Karpas-422 (cell line): ENCODE measurements at regions not wholly inside any gene's neighbourhood (a gene's known extent, or its start where the extent isn't known, plus 50 kb on each side); places are given as distances from the start of the nearest gene placed in this dataset.

Experiments used
- DNase-seq: peaks from one replicate; pipeline ENCODE4 v3.0.0-alpha.2; 2015
- H2AFZ ChIP-seq: fragments of 200-600 bp; sonication (generic); 2 replicates; pipeline ENCODE4 v1.6.1; 2014; ENCODE audit warnings: antibody characterized with exemption, low read length, mixed read lengths
- H3K27ac ChIP-seq: fragments of 200-600 bp; sonication (generic); 2 replicates; pipeline ENCODE4 v1.5.1; 2014; ENCODE audit warnings: mild to moderate bottlenecking, low read length, moderate library complexity
- H3K27me3 ChIP-seq: fragments of 200-600 bp; sonication (generic); 2 replicates; pipeline ENCODE4 v1.6.1; 2014; ENCODE audit warnings: low read length, mixed read lengths
- H3K36me3 ChIP-seq: fragments of 200-600 bp; sonication (generic); 2 replicates; pipeline ENCODE4 v1.6.1; 2014; ENCODE audit warnings: low read length, mixed read lengths; ENCODE audit not compliant: insufficient read depth
- H3K4me1 ChIP-seq: fragments of 200-600 bp; sonication (generic); 2 replicates; pipeline ENCODE4 v1.6.1; 2014; ENCODE audit warnings: mild to moderate bottlenecking, low read length, mixed read lengths
- H3K4me2 ChIP-seq: fragments of 200-600 bp; sonication (generic); 2 replicates; pipeline ENCODE4 v1.6.1; 2014; ENCODE audit warnings: low read length, low read depth, mild to moderate bottlenecking; ENCODE audit not compliant: poor library complexity, severe bottlenecking
- H3K4me3 ChIP-seq: fragments of 200-600 bp; sonication (generic); 2 replicates; pipeline ENCODE4 v1.5.1; 2014; ENCODE audit warnings: mild to moderate bottlenecking, antibody characterized with exemption, low read length, mixed read lengths
- H3K79me2 ChIP-seq: fragments of 200-600 bp; sonication (generic); 2 replicates; pipeline ENCODE4 v1.6.1; 2014; ENCODE audit warnings: mild to moderate bottlenecking, low read length, mixed read lengths
- H3K9ac ChIP-seq: fragments of 200-600 bp; sonication (generic); 2 replicates; pipeline ENCODE4 v1.6.0; 2014; ENCODE audit warnings: low read length
- H3K9me2 ChIP-seq: fragments of 200-600 bp; sonication (generic), shearing (Covaris generic); replicated peaks from 2 replicates; pipeline ENCODE4 v1.6.0; 2014; ENCODE audit warnings: mild to moderate bottlenecking, low read length, moderate library complexity; ENCODE audit not compliant: insufficient read depth
- H3K9me3 ChIP-seq: fragments of 300-700, 200-600 bp; sonication (generic); 2 replicates; pipeline ENCODE4 v1.6.1; 2014; ENCODE audit warnings: low read length, mixed read lengths
- H4K20me1 ChIP-seq: fragments of 200-600 bp; sonication (generic); 2 replicates; pipeline ENCODE4 v1.6.1; 2014; ENCODE audit warnings: mild to moderate bottlenecking, antibody characterized with exemption, low read length, low read depth; ENCODE audit not compliant: insufficient read depth

DNA sequence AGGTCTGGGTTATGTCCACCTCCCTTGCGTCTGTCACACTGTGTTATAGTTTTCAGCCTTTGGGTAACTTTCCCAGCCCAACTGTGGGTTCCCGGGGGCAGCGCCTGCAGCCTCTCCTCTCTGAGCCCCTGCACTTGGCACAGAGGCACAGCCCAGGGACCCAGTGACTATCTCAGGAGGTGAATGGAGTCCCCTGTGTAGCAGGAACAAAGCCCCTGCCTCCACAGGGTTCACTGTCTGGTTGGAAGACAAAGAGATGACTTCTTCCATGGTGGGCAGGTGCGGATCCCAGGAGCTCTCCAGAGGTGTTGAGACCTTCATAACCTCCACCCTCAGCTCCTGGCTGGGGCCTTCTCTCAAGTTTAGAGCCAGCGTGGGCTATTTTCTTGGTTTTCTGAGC lies 156.9 kb downstream of the C9orf50 start:
- H3K27me3 ChIP-seq, result no peaks in the 10 kb centered on the region
- H3K9me2 ChIP-seq, result no peaks in the 10 kb centered on the region
- no peak overlapping the region for H3K4me3 ChIP-seq
- H2AFZ ChIP-seq, result no peak overlapping the region
- no peaks in the 10 kb centered on the region for H3K4me1 ChIP-seq
- H3K4me2 ChIP-seq, result no peak overlapping the region
- no peaks in the 10 kb centered on the region for H3K9me3 ChIP-seq
- H3K36me3 ChIP-seq, result no peaks in the 10 kb centered on the region
- no peak overlapping the region for H3K27ac ChIP-seq
- H4K20me1 ChIP-seq, result no peaks in the 10 kb centered on the region
- H3K79me2 ChIP-seq, result no peaks in the 10 kb centered on the region
- DNase-seq, result no peak
- H3K9ac ChIP-seq, result no peak overlapping the region

- Histone ChIP-seq H4K20me1 (no peaks in the 10 kb centered on the region), H2AFZ (no peak overlapping the region), H3K9me2 (no peaks in the 10 kb centered on the region), H3K4me1 (no peaks in the 10 kb centered on the region), H3K9ac (no peak overlapping the region), H3K79me2 (no peaks in the 10 kb centered on the region), H3K27ac (no peak overlapping the region), H3K27me3 (no peaks in the 10 kb centered on the region), H3K4me3 (no peak overlapping the region), H3K4me2 (no peak overlapping the region), H3K36me3 (no peaks in the 10 kb centered on the region), H3K9me3 (no peaks in the 10 kb centered on the region)
- DNase-seq, result no peak
Observed at GRCh38 chr9:129463477-129463876, 157.4 kb downstream of the C9orf50 start.

DNA sequence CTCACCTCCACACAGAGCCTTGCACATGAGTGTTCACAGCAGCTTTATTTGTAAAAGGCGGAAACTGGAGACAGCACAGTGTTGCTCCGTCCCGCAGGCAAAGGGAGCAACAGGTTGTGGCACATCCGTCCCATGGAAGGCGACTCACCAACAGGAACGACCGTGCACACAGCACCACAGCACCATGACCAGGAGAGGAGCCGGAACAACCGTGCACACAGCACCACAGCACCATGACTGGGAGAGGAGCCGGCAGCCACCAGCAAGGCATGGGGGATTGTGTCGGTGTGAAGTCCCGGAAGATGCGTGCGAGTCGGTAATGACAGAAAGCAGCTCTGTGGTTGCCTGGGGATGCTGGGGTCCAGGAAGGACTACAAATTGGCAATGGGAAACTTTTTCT lies 158.5 kb downstream of the C9orf50 start:
- Histone ChIP-seq H3K4me2 (no peak overlapping the region), H3K27ac (no peak overlapping the region), H2AFZ (no peak overlapping the region), H4K20me1 (no peaks in the 10 kb centered on the region), H3K9ac (no peak overlapping the region), H3K27me3 (no peaks in the 10 kb centered on the region), H3K9me2 (no peaks in the 10 kb centered on the region), H3K36me3 (no peaks in the 10 kb centered on the region), H3K4me1 (no peaks in the 10 kb centered on the region), H3K4me3 (no peak overlapping the region), H3K79me2 (no peaks in the 10 kb centered on the region), H3K9me3 (no peaks in the 10 kb centered on the region)
- DNase-seq, result no peak

DNA sequence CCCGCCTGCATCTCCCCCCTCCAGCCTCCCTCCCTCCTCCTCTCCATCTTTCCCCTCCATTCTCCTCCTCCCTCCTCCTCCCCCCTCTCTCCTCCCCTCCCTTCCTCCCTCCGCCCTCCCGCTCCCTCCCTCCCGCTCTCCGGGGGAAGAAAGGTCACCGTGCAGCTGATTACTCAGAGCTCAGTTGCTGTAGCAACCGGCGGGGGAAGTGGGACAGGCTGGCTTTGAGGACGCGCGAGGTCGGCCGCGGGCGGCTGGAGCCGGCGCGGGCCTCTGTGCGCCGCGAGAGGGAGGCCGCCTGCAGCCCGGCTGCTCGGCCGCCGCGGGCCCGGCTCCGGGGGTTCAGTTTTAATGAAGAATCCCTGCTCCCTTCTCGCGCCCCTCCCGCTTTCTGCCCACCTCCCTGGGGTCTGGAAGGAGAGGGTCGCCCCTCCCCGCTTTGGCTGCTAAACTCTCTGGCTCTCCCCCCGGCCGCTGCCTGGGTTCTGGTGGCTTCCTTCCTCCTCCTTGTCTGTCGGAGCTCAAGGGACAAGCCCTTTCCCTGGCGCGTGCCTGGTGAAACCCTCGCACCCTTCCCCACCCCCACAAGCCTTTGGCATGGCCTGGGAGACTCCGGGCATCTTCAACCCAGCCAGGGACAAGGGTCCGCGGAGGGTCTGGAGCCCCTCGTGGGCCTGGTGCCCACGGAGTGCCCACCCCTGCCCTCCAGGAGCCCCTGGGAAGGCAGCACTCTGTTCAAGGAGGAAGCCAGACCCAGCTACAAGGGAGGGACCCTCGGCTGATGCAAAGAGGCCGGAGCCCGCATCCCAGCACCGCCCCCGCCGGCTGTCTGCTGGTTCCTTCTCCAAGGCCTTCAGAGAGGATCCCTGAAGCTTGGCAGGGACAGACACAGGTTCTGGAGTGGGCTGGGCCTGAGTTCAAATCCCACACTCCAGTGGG lies 160.3 kb downstream of the C9orf50 start:
- no peaks in the 10 kb centered on the region for H3K9me2 ChIP-seq
- no peak overlapping the region for H3K9ac ChIP-seq
- H3K4me1 ChIP-seq, result no peaks in the 10 kb centered on the region
- no peak overlapping the region for H3K27ac ChIP-seq
- H3K9me3 ChIP-seq, result no peaks in the 10 kb centered on the region
- no peak for DNase-seq
- no peaks in the 10 kb centered on the region for H3K36me3 ChIP-seq
- H3K27me3 ChIP-seq, result no peaks in the 10 kb centered on the region
- no peaks in the 10 kb centered on the region for H4K20me1 ChIP-seq
- no peaks in the 10 kb centered on the region for H3K79me2 ChIP-seq
- H3K4me2 ChIP-seq, result no peak overlapping the region
- H3K4me3 ChIP-seq, result no peak overlapping the region
- no peak overlapping the region for H2AFZ ChIP-seq

DNA sequence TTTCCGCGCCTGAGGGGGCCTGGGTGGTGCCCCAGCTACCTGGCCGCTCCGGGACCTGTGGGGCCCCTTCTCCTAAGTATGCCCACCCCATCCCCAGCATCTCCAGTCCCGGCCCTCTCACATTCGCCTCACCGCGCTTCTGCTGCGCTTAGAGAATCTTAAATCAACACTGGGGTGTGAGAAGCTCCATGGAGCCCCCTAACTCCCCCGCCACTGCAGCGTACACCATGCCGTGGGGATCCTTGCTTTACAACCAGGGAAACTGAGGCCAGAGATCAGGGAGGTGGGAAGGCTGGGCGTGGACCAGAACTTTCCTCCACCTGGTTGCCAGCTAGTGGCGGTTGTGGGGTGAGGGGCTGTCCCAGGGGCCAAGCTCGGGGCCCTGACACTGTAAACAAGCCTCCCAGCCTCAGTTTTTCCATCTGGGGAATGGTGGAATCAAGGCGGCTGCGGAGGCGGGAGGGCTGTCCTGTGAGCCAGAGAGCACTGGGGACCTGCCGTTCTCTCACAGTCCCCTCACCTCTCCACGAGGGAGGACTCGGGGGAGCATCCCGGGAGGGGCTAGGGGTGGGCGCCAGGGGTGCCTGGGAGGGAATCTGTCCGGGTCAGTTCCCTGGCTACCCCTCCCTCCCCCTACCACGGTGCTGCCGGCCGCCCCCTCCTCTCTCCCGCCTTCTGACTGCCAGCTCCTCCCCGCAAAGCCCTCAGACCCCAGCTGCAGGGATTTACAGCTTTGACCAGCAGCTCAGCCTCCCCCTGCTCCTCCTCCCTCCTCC lies 161.2 kb downstream of the C9orf50 start:
- no peak overlapping the region for H3K27ac ChIP-seq
- H3K9me2 ChIP-seq, result no peaks in the 10 kb centered on the region
- H3K79me2 ChIP-seq, result no peaks in the 10 kb centered on the region
- no peaks in the 10 kb centered on the region for H3K36me3 ChIP-seq
- no peaks in the 10 kb centered on the region for H3K4me1 ChIP-seq
- H3K4me2 ChIP-seq, result no peak overlapping the region
- H3K9ac ChIP-seq, result no peak overlapping the region
- no peak overlapping the region for H2AFZ ChIP-seq
- no peaks in the 10 kb centered on the region for H3K9me3 ChIP-seq
- H3K27me3 ChIP-seq, result no peaks in the 10 kb centered on the region
- no peak for DNase-seq
- no peak overlapping the region for H3K4me3 ChIP-seq
- H4K20me1 ChIP-seq, result no peaks in the 10 kb centered on the region

- Histone ChIP-seq H3K9ac (no peak overlapping the region), H3K4me2 (no peak overlapping the region), H3K36me3 (no peaks in the 10 kb centered on the region), H3K27ac (no peak overlapping the region), H3K79me2 (no peaks in the 10 kb centered on the region), H3K27me3 (no peaks in the 10 kb centered on the region), H3K4me1 (no peaks in the 10 kb centered on the region), H3K4me3 (no peak overlapping the region), H2AFZ (no peak overlapping the region), H3K9me3 (no peaks in the 10 kb centered on the region), H4K20me1 (no peaks in the 10 kb centered on the region), H3K9me2 (no peaks in the 10 kb centered on the region)
- DNase-seq, result no peak
Observed at GRCh38 chr9:129458663-129459546, 162.0 kb downstream of the C9orf50 start.

DNA sequence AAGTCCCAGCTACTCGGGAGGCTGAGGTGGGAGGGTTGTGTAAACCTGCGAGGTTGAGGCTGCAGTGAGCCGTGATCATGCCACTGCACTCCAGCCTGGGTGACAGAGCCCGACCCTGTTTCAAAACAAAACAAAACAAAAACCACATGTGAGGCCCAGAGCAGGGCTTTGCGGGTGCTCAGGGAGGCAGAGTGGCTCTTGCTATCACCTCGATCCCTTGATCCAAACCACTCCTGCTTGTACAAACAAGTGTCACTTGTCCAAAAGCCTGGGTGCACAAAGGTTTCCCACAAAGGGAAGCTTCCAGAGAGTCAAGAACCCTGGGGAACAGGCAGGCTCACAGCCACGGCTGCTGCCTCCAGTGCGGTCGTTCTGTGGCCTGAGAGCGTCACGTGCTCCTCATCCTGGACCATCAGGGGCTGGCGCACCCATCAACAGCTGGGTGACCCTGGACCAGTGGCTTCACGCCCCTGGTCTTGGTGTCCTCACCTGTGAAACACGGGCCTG lies 162.7 kb downstream of the C9orf50 start:
- no peak overlapping the region for H3K27ac ChIP-seq
- no peaks in the 10 kb centered on the region for H3K27me3 ChIP-seq
- no peak overlapping the region for H3K4me3 ChIP-seq
- no peaks in the 10 kb centered on the region for H4K20me1 ChIP-seq
- no peaks in the 10 kb centered on the region for H3K36me3 ChIP-seq
- no peaks in the 10 kb centered on the region for H3K79me2 ChIP-seq
- H3K9me3 ChIP-seq, result no peaks in the 10 kb centered on the region
- H3K4me1 ChIP-seq, result no peaks in the 10 kb centered on the region
- no peak overlapping the region for H2AFZ ChIP-seq
- no peak overlapping the region for H3K9ac ChIP-seq
- H3K9me2 ChIP-seq, result no peaks in the 10 kb centered on the region
- H3K4me2 ChIP-seq, result no peak overlapping the region
- no peak for DNase-seq
